Left ventricle myocardium inferior (tissue), 1 donor: ENCODE measurements at regions not wholly inside any gene's neighbourhood (a gene's known extent, or its start where the extent isn't known, plus 50 kb on each side); places are given as distances from the start of the nearest gene placed in this dataset.
"Not testable (repeated sequence)": the region's sequence is repeated elsewhere in the genome, so short reads cannot be mapped to it uniquely, and the experiment has no call there.

Experiments
- DNase-seq: peaks from one replicate; pipeline ENCODE4 v3.0.0-alpha.2; 2020
- H3K27ac ChIP-seq: fragments of 200-600 bp; replicated peaks from 2 replicates; pipeline ENCODE4 v1.8.0; 2021
- H3K27me3 ChIP-seq: fragments of 200-600 bp; 2 replicates; pipeline ENCODE4 v1.8.0; 2021; ENCODE audit warnings: low read depth
- H3K36me3 ChIP-seq: fragments of 200-600 bp; 2 replicates; pipeline ENCODE4 v1.8.0; 2021
- H3K4me1 ChIP-seq: fragments of 200-600 bp; 2 replicates; pipeline ENCODE4 v1.8.0; 2021
- H3K4me3 ChIP-seq: fragments of 200-600 bp; 2 replicates; pipeline ENCODE4 v1.8.0; 2021; ENCODE audit warnings: mild to moderate bottlenecking, moderate library complexity
- H3K9me3 ChIP-seq: fragments of 200-600 bp; replicated peaks from 2 replicates; pipeline ENCODE4 v1.8.0; 2021
- CTCF ChIP-seq: fragments of 200-600 bp; IDR thresholded peaks from 2 replicates; pipeline ENCODE4 v1.8.0; 2021; ENCODE audit warnings: antibody characterized with exemption, mild to moderate bottlenecking, borderline replicate concordance
- intact Hi-C: fragments of 100-400 bp; cut with micrococcal nuclease; formaldehyde crosslinking; loops from one replicate; pipeline ENCODE4 v1.11.0; 2022
- donor health status: DM: no; HTN: yes; CAD: no; lungs with severe emphysema.

DNA sequence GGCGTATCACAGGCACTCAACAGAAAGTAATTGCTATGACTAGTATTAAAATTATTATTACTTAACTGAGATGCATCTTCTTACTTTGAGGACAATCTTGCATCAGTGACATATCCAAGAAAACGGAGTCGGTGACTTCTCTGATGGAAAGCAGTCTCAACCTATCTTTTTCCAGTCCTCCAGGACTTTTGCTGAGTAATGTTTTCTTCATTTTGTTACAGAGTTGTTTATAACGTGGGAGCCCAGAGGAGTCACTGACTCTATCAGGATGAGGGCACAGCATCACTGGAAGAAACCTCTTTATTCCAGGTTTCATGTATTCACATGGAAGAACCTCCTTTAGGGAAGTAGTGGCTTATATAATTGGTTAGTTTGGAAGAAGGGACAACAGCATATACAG, 51.5 kb upstream of the MELK start:
- no peak for DNase-seq
- intact Hi-C loops: no loop called here
- Histone ChIP-seq H3K36me3 (no peaks in the 10 kb centered on the region), H3K9me3 (no peaks in the 10 kb centered on the region), H3K27me3 (no peaks in the 10 kb centered on the region), H3K4me3 (no peak overlapping the region), H3K27ac (no peak overlapping the region), H3K4me1 (no peaks in the 10 kb centered on the region)
- TF ChIP-seq CTCF: no peak

GRCh38 chr9:36517131-36517530, 55.6 kb upstream of the MELK start:
- H3K4me3 ChIP-seq: no peak overlapping the region
- H3K27ac ChIP-seq: no peak overlapping the region
- intact Hi-C loops: no loop called here
- no peaks in the 10 kb centered on the region for H3K36me3 ChIP-seq
- H3K27me3 ChIP-seq: no peaks in the 10 kb centered on the region
- DNase-seq: no peak
- no peak for TF ChIP-seq CTCF
- H3K4me1 ChIP-seq: no peaks in the 10 kb centered on the region
- H3K9me3 ChIP-seq: no peaks in the 10 kb centered on the region

GRCh38 chr9:36504156-36504555, 68.5 kb upstream of the MELK start:
- TF ChIP-seq CTCF: no peak
- no peaks in the 10 kb centered on the region for H3K36me3 ChIP-seq
- H3K27ac ChIP-seq: no peak overlapping the region
- DNase-seq: no peak
- H3K27me3 ChIP-seq: peaks cover 4% of the 10 kb centered on the region
- H3K4me3 ChIP-seq: no peak overlapping the region
- intact Hi-C loops: no loop called here
- H3K4me1 ChIP-seq: no peaks in the 10 kb centered on the region
- no peaks in the 10 kb centered on the region for H3K9me3 ChIP-seq

- no peak overlapping the region for H3K4me3 ChIP-seq
- no peaks in the 10 kb centered on the region for H3K4me1 ChIP-seq
- TF ChIP-seq CTCF: no peak
- H3K9me3 ChIP-seq: no peaks in the 10 kb centered on the region
- no peaks in the 10 kb centered on the region for H3K27me3 ChIP-seq
- DNase-seq: no peak
- no peaks in the 10 kb centered on the region for H3K36me3 ChIP-seq
- no peak overlapping the region for H3K27ac ChIP-seq
- intact Hi-C loops: no loop called here
These were observed 69.3 kb upstream of the MELK start for GRCh38 chr9:36503172-36504088.

DNA sequence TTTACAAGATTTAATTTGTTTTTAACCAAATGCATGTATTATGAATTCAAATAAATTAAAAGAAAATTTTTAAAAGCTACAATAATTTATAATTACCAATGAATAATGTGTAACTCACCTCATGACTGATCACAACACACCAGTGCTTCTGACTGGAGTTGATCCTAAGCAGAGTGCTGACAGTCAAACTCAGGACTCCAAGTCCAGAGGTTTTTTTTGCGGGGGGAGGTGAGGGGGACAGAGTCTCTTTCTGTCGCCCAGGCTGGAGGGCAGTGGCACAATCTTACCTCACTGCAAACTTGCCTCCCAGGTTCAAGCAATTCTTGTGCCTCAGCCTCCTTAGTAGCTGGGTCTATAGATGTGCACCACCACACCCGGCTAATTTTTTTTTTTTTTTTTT, 71.0 kb upstream of the MELK start:
- no peak overlapping the region for H3K4me3 ChIP-seq
- intact Hi-C loops: no loop called here
- no peaks in the 10 kb centered on the region for H3K27me3 ChIP-seq
- H3K27ac ChIP-seq: no peak overlapping the region
- no peak for DNase-seq
- H3K9me3 ChIP-seq: no peaks in the 10 kb centered on the region
- no peaks in the 10 kb centered on the region for H3K36me3 ChIP-seq
- no peak for TF ChIP-seq CTCF
- H3K4me1 ChIP-seq: no peaks in the 10 kb centered on the region

DNA sequence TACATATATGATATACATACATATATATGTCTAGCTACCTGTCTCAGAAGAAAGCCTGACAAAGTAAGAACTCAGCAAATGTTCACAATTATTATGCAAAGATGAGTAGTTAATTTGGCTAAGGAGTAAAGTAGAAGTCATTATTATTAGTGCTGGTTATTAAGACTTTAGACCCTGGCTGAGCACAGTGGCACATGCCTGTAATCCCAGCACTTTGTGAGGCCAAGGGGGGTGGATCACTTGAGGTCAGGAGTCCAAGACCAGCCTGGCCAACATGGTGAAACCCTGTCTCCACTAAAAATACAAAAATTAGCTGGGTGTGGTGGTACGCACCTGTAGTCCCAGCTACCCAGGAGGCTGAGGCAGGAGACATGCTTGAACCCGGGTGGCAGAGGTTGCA, 71.8 kb upstream of the MELK start:
- H3K9me3 ChIP-seq, H3K4me1 ChIP-seq, DNase-seq, intact Hi-C loops, H3K27ac ChIP-seq, H3K4me3 ChIP-seq, H3K36me3 ChIP-seq, H3K27me3 ChIP-seq: not testable (repeated sequence)
